ENCODE measurements at regions not wholly inside any gene's neighbourhood (a gene's known extent, or its start where the extent isn't known, plus 50 kb on each side); places are given as distances from the start of the nearest gene placed in this dataset.

- TF ChIP-seq, protein P1, sequence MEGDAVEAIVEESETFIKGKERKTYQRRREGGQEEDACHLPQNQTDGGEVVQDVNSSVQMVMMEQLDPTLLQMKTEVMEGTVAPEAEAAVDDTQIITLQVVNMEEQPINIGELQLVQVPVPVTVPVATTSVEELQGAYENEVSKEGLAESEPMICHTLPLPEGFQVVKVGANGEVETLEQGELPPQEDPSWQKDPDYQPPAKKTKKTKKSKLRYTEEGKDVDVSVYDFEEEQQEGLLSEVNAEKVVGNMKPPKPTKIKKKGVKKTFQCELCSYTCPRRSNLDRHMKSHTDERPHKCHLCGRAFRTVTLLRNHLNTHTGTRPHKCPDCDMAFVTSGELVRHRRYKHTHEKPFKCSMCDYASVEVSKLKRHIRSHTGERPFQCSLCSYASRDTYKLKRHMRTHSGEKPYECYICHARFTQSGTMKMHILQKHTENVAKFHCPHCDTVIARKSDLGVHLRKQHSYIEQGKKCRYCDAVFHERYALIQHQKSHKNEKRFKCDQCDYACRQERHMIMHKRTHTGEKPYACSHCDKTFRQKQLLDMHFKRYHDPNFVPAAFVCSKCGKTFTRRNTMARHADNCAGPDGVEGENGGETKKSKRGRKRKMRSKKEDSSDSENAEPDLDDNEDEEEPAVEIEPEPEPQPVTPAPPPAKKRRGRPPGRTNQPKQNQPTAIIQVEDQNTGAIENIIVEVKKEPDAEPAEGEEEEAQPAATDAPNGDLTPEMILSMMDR (IDR thresholded peaks at IDR 0.05): no peak
- TF ChIP-seq EP300 (IDR thresholded peaks at IDR 0.05) (no peak), POLR2A (IDR thresholded peaks at IDR 0.05) (no peak)
Observed at GRCh38 chr14:83611906-83612390, 1918.0 kb upstream of the FLRT2 start.

Measured in ovary (tissue), 3 donors.